DND-41 (cell line): ENCODE measurements at regions not wholly inside any gene's neighbourhood (a gene's known extent, or its start where the extent isn't known, plus 50 kb on each side); places are given as distances from the start of the nearest gene placed in this dataset.
A peak's percentile ranks its signal among the peaks of the same experiment; 100 is the strongest.

Source experiments
- EZH2 ChIP-seq: IDR thresholded peaks from 3 replicates; pipeline ENCODE4 v1.6.1; 2012; ENCODE audit warnings: borderline replicate concordance, low read depth, mild to moderate bottlenecking, moderate library complexity, low read length, inconsistent platforms; ENCODE audit not compliant: severe bottlenecking
- TF ChIP-seq, protein P1 (sequence below): IDR thresholded peaks from 2 replicates; pipeline ENCODE4 v1.5.1; 2012; ENCODE audit warnings: borderline replicate concordance, low read length, moderate library complexity, mild to moderate bottlenecking; ENCODE audit not compliant: poor library complexity, severe bottlenecking; ENCODE audit errors: extremely low read depth

DNA sequence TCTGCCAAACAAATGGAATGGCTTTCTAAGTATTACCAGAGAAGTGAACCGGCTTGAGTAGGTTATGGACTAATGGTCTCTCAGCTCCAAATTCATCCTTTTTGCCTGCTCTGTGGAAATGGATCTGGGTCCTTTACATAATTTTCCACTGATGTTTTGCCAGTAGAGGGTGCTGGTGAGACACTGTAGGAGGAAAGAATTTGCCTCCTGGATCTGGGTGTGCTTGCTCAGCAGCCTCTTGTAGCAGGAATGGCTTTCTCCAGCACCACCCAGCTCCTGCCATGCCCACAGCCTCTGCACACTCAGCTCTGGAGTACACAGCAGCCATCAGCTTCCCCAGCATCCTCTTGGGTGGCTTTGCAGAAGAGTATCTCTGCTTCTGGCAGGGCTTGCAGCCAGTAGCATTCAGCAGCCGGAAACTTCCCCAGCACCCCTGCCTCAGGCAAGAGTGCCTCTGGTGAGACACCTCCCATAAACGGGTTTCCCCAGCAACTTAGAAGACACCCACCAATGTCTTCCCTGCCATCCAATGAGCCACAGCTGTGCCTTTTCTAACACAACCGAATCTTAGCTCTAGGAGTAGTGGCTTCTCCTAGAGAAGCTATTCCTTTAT lies 235.0 kb upstream of the PLPP4 start:
- TF ChIP-seq, protein P1, sequence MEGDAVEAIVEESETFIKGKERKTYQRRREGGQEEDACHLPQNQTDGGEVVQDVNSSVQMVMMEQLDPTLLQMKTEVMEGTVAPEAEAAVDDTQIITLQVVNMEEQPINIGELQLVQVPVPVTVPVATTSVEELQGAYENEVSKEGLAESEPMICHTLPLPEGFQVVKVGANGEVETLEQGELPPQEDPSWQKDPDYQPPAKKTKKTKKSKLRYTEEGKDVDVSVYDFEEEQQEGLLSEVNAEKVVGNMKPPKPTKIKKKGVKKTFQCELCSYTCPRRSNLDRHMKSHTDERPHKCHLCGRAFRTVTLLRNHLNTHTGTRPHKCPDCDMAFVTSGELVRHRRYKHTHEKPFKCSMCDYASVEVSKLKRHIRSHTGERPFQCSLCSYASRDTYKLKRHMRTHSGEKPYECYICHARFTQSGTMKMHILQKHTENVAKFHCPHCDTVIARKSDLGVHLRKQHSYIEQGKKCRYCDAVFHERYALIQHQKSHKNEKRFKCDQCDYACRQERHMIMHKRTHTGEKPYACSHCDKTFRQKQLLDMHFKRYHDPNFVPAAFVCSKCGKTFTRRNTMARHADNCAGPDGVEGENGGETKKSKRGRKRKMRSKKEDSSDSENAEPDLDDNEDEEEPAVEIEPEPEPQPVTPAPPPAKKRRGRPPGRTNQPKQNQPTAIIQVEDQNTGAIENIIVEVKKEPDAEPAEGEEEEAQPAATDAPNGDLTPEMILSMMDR: peak; percentile 78
- no peak for TF ChIP-seq EZH2
